ENCODE measurements at regions not wholly inside any gene's neighbourhood (a gene's known extent, or its start where the extent isn't known, plus 50 kb on each side); places are given as distances from the start of the nearest gene placed in this dataset.

DNA sequence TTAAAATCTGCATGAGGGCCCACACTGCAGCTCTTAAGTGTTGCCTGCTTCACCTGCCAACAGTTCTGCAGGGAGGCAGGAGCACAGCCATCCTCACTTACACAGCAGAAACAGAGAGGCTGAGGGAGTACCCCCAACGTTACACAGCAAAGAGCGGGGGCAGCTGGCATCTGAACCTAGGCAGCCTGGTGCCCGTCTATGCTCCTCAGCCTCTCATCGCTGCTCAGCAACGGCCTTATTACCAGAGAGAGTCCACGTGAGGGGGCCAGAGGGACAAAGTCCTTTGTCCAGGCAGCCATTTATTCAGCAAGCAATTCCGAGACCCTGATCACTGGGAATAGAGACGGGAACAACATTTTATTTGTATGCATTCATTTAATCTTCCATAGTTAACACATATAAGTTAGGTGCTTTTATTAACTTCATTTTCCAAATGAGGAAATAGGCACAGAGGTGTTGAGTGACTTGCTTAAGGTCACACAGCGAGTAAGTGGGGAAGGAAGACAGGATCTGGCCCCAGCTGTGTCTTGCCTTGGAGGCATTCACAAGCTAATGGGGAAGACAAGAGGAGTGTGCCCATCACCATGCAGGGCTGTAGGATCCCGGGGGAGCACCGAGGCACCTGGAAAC is 52.2 kb upstream of the SORCS2 start (continued):
- TF ChIP-seq, protein P1, sequence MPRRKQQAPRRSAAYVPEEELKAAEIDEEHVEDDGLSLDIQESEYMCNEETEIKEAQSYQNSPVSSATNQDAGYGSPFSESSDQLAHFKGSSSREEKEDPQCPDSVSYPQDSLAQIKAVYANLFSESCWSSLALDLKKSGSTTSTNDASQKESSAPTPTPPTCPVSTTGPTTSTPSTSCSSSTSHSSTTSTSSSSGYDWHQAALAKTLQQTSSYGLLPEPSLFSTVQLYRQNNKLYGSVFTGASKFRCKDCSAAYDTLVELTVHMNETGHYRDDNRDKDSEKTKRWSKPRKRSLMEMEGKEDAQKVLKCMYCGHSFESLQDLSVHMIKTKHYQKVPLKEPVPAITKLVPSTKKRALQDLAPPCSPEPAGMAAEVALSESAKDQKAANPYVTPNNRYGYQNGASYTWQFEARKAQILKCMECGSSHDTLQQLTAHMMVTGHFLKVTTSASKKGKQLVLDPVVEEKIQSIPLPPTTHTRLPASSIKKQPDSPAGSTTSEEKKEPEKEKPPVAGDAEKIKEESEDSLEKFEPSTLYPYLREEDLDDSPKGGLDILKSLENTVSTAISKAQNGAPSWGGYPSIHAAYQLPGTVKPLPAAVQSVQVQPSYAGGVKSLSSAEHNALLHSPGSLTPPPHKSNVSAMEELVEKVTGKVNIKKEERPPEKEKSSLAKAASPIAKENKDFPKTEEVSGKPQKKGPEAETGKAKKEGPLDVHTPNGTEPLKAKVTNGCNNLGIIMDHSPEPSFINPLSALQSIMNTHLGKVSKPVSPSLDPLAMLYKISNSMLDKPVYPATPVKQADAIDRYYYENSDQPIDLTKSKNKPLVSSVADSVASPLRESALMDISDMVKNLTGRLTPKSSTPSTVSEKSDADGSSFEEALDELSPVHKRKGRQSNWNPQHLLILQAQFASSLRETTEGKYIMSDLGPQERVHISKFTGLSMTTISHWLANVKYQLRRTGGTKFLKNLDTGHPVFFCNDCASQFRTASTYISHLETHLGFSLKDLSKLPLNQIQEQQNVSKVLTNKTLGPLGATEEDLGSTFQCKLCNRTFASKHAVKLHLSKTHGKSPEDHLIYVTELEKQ (tag by site-specific recombination; IDR thresholded peaks at IDR 0.05; ENCODE audit: borderline replicate concordance) = no peak
- TF ChIP-seq, protein P2, sequence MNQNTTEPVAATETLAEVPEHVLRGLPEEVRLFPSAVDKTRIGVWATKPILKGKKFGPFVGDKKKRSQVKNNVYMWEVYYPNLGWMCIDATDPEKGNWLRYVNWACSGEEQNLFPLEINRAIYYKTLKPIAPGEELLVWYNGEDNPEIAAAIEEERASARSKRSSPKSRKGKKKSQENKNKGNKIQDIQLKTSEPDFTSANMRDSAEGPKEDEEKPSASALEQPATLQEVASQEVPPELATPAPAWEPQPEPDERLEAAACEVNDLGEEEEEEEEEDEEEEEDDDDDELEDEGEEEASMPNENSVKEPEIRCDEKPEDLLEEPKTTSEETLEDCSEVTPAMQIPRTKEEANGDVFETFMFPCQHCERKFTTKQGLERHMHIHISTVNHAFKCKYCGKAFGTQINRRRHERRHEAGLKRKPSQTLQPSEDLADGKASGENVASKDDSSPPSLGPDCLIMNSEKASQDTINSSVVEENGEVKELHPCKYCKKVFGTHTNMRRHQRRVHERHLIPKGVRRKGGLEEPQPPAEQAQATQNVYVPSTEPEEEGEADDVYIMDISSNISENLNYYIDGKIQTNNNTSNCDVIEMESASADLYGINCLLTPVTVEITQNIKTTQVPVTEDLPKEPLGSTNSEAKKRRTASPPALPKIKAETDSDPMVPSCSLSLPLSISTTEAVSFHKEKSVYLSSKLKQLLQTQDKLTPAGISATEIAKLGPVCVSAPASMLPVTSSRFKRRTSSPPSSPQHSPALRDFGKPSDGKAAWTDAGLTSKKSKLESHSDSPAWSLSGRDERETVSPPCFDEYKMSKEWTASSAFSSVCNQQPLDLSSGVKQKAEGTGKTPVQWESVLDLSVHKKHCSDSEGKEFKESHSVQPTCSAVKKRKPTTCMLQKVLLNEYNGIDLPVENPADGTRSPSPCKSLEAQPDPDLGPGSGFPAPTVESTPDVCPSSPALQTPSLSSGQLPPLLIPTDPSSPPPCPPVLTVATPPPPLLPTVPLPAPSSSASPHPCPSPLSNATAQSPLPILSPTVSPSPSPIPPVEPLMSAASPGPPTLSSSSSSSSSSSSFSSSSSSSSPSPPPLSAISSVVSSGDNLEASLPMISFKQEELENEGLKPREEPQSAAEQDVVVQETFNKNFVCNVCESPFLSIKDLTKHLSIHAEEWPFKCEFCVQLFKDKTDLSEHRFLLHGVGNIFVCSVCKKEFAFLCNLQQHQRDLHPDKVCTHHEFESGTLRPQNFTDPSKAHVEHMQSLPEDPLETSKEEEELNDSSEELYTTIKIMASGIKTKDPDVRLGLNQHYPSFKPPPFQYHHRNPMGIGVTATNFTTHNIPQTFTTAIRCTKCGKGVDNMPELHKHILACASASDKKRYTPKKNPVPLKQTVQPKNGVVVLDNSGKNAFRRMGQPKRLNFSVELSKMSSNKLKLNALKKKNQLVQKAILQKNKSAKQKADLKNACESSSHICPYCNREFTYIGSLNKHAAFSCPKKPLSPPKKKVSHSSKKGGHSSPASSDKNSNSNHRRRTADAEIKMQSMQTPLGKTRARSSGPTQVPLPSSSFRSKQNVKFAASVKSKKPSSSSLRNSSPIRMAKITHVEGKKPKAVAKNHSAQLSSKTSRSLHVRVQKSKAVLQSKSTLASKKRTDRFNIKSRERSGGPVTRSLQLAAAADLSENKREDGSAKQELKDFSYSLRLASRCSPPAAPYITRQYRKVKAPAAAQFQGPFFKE (tag by site-specific recombination; IDR thresholded peaks at IDR 0.05; ENCODE audit: borderline replicate concordance) = no peak
- no peak for TF ChIP-seq ZNF433 (tag by site-specific recombination; IDR thresholded peaks at IDR 0.05; ENCODE audit: low read depth)

DNA sequence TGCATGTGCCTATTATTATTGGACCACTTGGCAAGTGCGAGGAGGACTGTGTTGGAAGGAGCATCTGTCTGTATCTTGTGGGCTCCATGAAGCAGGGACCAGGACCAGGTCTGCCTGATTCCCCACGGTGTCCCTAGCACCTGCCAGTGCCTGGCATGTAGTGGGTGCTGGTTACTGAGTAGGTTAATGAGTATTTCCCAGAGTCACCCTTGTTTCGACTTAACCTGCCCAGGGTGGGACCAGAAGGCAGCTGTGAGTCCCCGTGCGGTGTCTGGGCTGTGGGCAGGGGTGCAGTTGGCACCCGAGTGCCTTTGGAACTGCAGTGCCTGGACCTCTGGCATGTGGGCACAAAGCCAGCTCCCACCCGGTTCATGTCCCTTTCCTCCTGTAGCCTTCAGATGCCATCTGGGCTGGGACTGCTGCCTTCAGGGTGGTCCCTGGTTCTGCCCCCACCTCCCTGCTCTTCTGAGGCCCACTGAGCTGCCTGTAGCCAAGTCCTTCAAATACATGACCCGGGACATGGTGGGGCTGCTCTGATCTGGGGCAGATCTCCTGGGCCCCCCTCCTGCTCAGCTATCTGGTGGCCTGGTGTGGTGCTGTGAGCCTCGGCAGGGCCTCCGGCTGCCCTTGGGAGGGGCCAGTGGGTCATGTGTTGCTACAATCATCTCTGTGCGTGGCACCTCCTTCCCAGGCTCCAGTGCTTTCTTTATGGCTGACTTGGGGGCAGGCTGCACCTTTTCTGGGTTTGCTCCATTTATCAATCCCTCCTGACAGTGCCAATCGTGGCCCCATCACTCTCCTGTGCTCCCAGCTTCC is 53.0 kb upstream of the SORCS2 start:
- no peaks in the 10 kb centered on the region for H3K9me3 ChIP-seq (ENCODE audit: control insufficient read depth, insufficient read depth, low read depth, low read length)
- ChIA-PET POLR2A (no interaction called here), CTCF (interaction anchor here (1.5 kb wide), 1 partner anchor 69 kb away, joined by 4 read pairs; no protein-coding TSS in a partner anchor)
- H3K36me3 ChIP-seq (ENCODE audit: control insufficient read depth in 2 of 2, insufficient read depth in 1 of 2, low read length in 2 of 2) = no peaks in the 10 kb centered on the region
- peak; percentile 65 for TF ChIP-seq ZIC2 (tag by site-specific recombination; IDR thresholded peaks at IDR 0.05)
- TF ChIP-seq, protein P3, sequence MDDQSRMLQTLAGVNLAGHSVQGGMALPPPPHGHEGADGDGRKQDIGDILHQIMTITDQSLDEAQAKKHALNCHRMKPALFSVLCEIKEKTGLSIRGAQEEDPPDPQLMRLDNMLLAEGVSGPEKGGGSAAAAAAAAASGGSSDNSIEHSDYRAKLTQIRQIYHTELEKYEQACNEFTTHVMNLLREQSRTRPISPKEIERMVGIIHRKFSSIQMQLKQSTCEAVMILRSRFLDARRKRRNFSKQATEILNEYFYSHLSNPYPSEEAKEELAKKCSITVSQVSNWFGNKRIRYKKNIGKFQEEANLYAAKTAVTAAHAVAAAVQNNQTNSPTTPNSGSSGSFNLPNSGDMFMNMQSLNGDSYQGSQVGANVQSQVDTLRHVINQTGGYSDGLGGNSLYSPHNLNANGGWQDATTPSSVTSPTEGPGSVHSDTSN (CRISPR knock-in tag; IDR thresholded peaks at IDR 0.05) = no peak
- H3K27ac ChIP-seq (ENCODE audit: extremely low read depth, low read depth, low read length) = no peak overlapping the region
- no peaks in the 10 kb centered on the region for H3K4me1 ChIP-seq (ENCODE audit: control insufficient read depth, insufficient read depth, low read length)
- no peak overlapping the region for H3K4me3 ChIP-seq (ENCODE audit: low read depth, low read length)

DNA sequence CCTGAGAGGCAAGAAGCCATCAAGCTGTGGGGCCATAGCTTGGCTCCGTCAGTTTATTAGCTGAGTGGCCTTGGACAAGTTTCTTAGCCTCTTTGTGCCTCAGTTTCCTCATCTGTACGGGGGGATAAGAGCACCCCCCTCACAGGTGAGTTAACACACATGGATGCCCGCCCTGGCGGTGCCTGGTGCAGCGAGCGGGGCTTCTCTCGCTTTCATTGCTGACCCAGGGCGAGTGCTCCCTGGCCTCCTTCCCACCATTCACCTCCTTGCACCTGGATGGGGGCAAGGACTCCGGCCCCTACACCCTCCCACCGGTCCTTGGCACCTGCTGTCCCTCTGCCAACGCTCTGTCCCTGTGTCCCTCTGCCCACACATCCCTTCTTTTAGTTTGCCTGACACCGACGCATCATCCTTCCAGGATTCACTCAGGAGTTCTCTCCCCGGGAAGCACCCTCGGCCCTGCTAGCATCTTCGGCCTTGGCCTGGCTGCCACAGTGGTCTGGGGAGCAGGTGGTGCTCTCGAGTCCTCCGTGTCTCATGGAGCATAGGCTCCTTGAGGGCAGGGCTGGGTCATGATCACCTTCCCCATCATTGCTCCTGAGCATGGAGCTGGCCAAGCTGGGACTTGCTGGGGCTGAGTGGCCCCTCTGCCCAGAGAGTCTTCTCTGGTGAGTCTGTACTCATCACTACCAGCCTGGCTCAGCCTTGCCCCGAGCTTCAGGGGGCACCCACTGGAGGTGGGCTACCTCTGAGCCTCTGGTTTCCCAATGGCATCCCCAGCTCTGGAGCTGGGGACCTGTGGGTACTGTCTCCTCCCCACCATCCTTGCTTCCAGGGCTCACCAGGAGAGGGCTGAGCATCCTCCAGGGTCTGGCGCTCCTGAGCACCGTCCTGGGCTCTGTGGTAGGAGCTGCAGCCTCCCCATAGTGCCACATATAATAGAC is 53.8 kb upstream of the SORCS2 start:
- Histone ChIP-seq H3K4me1 (ENCODE audit: control insufficient read depth, insufficient read depth, low read length) (no peaks in the 10 kb centered on the region), H3K4me3 (ENCODE audit: low read depth, low read length) (no peak overlapping the region), H3K27ac (ENCODE audit: extremely low read depth, low read depth, low read length) (no peak overlapping the region), H3K36me3 (ENCODE audit: control insufficient read depth in 2 of 2, insufficient read depth in 1 of 2, low read length in 2 of 2) (no peaks in the 10 kb centered on the region), H3K9me3 (ENCODE audit: control insufficient read depth, insufficient read depth, low read depth, low read length) (no peaks in the 10 kb centered on the region)
- POLR2A ChIA-PET = no interaction called here
- CTCF ChIA-PET = interaction anchor here (1.5 kb wide), 1 partner anchor 68 kb away, joined by 4 read pairs; no protein-coding TSS in a partner anchor
- TF ChIP-seq ZFHX2 (tag by site-specific recombination; conservative IDR thresholded peaks at IDR 0.05) (peak; percentile 19; the same call in 1 of the 2 replicates), ZNF292 (tag by site-specific recombination; IDR thresholded peaks at IDR 0.05; ENCODE audit: borderline replicate concordance, low read depth) (no peak)
